NOMO-1 (cell line): ENCODE measurements at regions not wholly inside any gene's neighbourhood (a gene's known extent, or its start where the extent isn't known, plus 50 kb on each side); places are given as distances from the start of the nearest gene placed in this dataset.

Source experiments
- DNase-seq, 2 experiments: peaks; one replicate each; lab custom pipeline; 2025; ENCODE audit not compliant: unreplicated experiment in 2 of 2; lab: John Stamatoyannopoulos, UW

DNA sequence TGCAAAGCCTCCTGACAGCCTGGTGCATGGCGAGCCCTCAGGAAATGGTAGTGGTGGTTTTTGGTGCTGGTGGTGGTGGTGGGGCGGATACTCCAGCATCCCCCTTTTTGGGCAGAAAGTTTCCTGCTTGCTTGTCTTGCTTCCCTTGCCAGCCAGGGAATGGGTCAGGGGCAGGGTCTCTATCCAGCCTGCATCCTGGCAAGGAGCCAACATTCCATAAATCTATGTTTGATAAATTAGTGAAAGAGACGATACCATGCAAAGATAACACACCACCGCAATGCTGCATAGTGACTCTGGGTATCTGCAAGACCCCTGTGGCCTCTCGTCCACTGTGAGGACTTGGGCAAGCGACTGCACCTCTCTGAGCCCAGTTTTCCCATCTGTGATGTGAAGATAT lies 246.2 kb downstream of the LRFN2 start:
- no peak for DNase-seq

DNA sequence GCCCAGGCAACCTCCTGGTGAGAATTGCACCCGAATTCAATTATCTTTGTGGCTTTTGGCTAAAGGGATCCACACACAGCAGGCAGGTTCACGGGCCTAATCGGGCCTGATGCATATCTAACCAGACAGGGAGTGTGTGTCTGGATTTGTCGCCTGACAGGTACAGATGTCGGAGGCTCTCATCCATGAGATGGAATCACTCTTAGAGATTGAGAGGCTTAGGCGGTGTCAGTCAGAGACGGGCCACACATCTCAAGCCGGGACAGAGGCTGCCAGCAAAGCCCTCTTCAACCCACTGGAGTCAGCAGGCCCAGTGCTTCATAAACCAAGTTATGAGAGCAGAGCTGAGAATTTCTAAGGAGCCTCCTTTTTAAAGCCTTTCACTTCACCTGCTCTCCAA lies 247.0 kb downstream of the LRFN2 start:
- no peak for DNase-seq

DNA sequence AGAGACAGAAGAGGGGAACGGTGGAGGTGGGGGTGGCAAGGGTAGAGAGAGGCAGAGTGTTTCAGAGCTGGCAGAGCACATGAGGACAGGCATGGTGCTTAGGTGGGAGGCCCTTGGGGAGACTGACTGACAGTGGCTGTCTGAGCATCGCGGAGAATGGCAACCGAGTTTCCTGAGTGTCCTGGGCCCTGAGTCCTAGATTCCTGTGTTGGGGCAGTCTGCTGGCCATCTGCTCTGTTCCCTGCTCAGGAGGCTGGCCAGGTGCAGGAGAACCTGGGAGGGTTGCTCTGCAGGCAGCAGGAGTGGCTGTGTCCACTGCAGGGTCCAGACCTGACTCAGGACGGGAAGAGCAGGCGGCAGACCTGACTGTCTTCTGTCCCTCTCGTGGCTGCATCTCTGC lies 248.9 kb downstream of the LRFN2 start:
- no peak for DNase-seq

DNA sequence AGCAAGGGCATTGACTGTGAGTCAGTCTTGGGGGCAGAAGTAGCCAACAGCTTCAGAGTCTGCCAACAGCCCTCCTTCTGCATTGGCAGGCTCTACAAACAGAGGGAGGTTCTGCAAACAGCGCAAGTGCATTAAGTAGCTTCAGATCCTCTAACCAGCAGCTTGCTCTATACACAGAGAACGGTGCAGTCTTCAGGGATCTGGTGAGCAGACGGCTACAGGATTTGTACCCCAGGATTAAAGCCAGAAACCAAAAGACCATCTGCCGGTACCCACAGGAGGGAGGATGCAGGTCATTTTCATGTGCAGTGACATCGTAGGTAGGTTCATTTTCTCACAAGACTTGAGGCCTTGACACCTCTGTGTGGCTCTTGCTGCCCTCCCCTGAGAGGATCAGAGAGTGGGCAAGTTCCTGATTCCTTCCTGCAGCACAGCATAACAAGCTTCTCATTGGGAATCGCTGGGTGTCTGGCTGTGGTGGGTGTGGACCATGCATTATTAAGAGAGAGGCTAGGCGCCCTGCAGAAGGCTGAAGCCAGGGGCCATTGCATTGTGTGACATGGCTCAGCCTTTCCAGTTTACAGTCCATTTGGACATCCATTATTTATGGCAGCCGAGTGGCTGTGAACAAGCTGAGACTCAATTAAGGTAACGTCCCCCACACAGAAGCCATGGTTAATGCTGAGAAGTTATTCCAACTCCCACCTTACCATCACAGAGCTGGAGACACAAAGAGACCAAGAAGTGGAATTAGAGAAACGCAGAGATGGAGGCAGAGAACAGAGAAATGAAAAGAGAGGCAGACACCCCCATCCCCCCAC lies 250.0 kb downstream of the LRFN2 start:
- no peak for DNase-seq

DNA sequence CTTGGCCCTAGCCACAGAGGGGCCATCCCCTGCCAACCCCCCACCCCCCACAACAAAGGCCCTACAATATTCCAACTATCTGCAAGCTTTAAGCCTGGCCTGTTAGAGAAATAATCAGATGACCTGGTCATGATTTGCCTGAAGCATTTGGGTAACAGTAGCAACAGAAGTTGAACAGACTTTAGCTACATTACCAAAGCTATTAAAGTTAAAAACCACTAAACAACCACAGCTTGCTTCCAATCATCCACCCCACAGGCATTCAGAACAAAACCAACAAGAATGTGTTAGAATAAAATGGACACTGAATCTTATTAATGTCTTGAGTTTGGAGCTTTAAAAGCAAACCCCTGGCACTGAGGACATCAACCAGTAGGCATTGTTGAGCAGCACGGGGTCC lies 250.9 kb downstream of the LRFN2 start:
- DNase-seq: no peak

DNA sequence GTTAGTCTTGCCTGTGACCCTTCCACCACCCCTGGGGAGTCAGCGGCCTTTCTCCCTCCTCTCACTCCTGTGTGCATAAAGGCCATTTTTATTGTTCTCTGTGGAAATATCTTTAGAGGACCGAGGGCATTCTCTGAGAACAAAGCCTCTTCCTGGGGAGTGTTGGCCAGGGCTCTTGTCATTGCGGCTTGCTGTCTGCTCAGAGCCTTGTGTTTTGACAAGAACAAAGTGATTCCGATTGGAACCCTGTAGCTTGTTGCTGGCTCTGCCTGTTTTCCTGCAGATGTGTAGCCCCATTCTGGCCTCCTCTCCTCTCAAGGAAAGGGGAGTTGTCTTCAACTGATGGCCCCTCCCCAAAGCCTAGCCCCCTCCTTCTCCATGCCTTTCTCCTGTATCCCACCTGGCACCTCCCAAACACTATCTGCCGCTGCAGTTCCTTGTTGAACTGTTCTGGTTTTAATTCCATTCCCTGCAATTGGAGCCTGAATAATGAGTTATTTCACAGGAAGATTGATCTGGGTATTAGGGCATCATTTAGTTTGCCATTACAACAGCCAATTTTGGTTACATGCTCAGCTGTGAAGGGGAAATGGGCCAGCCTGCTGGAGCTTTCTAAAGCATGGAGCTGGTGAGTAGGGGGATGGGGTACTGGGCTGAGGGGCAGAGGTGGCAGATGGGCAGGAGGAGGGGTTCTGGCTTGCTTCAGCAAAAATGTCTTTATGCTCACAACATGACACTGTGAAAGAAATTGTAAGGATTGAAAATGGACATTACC lies 252.5 kb downstream of the LRFN2 start:
- DNase-seq: no peak

DNA sequence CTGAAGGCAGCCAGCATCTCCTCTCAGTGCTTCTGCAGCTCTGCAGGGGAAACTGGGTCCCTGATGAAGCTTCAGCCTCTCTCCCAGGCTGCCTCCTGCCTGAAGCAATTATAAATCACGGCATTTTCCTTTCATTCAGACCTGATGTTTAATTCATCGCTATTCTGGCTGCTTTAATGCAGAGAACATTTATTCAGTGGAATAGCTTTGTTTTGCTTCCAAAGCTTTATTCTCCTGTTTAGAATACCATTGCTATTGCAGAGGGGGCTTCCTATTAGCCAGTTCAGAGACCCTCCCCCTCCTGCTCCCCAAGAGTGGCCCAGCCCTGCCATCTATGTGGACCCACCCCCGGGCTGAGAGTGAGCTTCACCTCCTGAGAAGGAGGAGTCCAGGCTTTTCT lies 255.6 kb downstream of the LRFN2 start:
- DNase-seq: no peak

DNA sequence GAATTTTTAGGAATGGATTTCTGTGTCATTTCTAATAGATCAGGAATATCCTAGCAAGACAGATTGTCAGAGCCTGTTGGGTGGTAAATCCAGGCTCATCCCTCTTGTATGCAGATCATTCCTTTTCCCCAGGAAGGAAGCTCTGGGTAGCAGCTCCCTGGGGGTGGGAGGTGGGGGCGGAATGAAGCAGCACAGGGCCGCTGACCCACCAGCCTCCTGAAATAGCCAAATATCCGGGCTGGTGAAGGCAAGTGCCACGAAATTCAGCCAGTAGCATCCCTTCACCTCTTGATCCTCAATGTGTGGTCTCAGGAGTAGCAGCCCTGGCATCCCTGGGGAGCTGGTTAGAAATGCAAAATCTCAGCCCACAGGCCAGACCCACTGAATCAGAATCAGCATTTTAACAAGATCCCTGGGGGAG lies 256.9 kb downstream of the LRFN2 start:
- DNase-seq: no peak

DNA sequence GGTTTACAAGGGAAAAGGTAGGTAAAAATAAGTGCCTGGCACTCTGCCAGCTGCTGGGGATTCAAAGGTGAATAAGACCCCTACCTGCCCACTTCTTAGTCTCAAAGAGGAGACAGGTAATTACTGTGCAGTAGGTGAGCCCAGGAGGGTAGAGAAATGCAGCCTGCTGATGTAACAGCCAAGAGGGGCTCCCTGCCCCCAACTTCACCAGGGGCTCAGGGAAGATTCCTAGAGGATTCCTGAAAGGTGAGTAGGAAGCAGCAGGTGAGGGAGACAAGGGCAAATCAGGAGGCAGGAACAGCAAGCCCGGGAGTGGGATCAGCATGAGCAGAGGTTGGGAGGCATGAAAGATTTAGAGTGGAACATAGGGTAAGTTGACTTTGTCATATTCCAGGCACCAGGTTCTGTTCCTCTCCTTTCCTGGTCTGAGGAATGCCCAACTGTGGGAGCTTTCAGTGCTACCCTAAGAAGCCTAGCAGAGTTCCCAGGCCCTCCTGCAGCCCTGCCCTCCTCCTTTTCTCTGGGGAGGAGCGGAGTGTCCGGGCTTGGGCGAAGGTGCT lies 258.1 kb downstream of the LRFN2 start:
- no peak for DNase-seq

DNA sequence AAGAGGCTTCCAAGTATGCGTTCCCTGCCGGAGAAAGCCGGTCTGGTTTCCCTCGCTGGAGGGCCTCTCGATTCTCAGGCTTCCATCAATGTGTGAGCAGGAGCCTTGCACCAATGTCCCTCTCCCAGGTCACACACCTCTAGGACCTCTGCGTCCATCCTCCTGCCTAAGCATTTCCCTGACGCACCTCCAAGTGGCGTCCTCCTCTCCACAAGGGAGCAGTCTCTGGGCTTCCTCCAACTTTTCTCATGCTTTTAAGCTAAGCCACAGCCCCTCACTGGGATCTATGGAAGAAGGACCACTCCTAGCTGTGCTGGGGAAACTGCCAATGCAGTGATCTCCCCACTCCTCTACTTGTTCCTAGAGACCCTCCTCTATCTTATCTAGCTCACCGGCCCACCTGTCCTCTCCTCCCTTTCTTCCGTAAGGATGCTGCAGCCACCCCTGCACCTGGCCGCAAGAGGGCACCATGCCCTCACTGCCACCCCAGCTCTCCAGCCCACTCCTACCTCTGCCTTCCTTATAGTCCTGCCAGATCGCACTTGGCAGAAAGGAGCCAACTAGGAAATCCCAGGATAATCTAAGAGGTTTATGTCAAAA lies 258.7 kb downstream of the LRFN2 start:
- DNase-seq: no peak

DNA sequence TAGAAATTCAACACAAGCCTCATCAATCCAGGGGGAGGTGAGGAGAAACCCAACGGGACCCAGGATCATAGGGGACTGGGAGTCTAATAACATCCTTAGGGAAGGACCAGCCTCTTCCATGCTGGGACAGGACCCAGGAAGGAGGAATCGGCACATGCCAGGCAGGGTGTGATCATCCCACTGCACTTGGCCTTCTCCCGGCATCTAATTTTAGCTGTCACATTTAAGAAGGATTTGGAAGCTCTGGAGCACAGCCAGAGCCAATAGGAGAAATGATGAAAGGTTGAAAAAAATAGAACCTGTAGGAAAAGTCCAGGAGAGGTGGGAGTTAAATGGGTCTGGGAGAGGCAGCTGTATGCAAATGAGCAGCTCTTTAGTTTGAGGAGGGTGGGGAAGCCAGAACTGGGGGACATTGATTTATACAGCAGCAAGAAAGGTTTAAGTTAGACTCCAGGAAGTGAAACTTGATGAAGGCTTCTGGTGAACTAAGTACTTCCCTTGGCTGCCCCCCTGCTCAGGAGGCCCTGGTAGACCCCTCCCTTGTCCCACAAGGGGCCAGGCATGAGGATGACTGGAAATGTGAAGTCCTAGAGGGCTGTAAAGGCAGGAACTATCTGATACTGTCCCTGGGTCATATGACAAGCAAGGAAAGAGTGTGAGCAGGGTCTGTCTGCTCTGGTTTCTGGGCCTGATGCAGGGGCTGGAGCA lies 260.3 kb downstream of the LRFN2 start:
- DNase-seq: peak; percentile 38 to 43

DNA sequence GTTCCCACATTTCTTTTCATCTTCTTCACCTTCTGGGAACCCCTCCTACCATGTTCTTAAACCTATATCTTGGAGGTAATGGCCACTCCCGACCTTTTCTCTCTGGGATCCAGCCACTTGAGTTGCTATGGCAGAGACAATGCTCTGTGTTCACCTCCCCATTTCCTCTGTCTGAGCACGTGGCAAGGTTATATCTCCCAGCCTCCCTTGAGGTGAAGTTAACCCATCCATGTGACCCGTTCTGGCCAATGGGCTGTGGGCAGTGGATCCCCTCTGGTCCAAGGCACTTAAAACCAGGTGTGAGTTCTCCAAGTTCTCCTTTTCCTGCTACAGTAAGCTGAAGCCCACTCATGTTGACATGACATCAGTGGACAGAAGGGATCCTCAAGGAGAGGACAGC lies 261.4 kb downstream of the LRFN2 start:
- no peak for DNase-seq

DNA sequence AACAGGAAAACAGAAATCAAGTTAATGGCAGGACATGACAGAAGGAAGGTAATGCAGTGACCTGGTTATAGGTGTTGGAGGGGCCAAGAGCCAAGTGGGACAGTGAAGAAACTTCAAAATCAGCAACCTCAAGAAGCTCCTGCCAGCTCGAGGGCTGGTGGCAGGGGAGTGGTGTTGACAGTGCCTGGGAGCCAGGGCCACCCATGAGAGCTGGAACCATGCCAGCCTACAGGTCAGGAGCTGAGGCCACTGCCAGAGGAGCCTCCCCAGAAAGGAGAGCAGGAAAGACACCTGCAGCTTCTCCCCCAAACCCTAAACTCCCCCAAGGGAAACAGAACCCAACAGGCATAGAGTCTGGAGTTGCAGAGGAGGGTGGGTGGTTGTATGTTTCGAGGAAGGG lies 262.1 kb downstream of the LRFN2 start:
- no peak for DNase-seq

DNA sequence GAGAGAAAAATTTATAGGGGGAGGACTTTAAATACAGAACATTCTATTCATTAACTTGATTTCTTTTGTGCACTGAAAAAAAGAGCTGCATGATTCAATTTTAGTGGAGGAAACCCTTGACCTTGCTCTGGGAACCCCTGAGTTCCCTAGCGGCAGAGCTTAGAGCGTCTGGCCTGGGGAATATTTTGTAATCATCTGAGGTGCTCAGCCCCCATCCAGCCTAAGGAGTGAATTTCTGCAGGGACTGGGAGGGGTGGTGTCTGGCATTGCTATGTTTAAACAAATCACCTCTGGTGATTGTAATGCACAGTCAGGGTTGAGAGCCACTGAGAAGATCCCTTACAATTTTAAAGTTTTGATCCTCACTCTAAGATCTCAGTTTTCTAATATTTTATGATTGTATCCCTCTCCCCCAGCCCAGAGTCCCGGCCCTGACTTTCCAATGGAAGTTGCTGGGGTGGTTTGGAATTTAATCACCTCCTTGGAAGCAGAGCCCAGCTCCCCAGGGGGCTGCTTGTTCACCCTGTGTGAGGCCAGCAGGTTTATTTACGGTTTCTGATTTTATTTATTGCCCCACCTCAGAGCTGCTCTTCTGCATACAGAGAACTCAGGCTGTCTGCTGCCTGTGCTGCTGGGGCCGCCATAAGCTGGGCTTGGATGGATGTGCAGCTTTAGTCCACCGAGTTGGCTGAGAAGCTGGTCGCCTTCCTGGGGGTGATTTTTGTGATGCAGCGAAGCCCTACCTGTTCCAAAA lies 263.1 kb downstream of the LRFN2 start:
- no peak for DNase-seq

DNA sequence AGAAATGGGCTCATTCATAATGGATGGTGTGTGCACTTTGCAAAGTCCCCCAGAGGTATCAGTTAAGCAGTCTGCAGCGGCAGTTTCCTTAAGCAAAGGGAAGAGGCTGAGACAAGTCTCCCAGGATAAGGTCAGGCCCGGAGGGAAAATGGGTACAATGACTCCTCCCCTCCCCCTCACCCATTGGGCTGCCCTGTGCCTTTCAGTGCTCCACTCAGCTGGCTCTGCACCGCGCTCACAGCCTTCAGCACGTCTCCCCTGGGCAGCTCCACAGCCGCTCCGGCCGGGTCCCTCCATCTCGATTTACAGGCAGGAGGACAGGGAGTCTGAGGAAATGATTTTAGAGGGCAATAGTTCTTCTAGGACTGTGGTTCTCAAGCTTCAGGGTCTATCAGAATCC lies 264.8 kb downstream of the LRFN2 start:
- DNase-seq: no peak

DNA sequence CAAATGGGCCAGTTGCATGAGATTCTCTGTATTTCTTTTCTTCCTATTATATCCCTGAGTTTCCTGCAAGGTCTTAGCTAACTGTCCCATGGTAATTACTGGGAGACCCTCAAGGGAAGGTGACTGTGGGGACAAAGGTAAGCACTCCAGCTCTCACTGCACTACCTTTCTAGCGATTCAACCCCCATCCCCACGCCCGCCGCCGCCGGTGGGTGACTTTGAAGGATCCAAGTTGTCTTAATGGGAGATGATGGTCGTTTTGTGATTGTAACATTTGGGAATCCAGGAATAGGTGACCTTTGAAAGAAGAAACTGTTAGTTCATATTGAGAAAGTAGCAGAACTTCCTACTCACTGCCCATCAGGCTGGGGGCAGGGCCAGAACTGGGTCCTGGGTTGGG lies 265.5 kb downstream of the LRFN2 start:
- DNase-seq: no peak

DNA sequence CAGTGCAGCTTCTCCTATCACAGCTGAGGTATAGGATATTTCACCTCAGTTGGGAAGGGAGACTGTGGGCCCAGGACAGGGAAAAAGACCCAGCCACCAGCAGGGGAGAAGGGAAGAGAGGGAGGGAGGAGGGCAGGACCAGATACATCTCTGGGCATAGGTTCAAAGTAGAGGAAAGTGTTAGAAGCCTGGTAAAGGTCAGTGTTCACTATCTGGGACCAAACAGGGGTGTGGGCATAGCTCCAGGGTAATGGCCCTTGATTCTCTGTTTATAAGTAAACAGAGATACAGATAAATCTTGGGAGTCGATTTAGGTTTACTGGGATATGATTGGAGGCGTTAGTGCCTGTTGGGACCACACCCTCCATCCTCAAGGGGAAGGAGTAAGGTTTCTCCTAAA lies 266.2 kb downstream of the LRFN2 start:
- DNase-seq: no peak

DNA sequence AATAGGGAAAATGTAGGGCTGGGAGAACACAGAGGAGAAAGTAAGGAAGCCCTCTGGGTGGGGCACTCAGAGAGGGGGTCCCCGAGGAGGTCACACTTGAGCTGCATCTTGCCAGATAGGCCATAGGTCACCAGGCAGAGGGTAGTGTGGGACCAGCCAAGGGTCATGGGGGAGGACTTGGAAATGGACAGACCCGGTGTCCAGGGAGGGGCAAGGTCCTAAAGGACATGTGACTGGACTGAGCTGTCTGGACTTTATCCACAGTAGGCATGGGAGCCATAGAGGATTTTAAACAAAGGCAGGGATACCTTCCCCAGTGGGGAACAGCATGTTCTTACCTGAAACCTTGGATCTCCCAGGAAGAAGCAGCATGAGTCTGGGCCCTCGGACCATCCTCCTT lies 266.7 kb downstream of the LRFN2 start:
- no peak for DNase-seq

DNA sequence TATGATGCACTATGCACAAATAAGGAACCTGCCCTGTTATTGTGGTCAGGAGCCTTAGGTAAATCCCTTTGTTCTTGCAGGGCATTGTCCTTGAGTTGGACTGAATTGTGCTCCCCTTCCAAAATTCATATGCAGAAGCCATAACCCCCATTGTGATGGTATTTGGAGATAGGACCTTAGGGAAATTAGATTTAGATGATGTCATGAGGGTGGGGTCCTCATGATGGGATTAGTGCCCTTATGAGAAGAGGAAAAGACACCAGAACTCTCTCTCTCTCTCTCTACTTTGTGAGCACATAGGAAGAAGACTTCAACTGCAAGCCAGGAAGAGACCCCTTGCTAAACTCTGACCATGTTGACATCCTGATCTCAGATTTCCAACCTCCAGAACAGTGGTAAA lies 268.0 kb downstream of the LRFN2 start:
- DNase-seq: no peak

DNA sequence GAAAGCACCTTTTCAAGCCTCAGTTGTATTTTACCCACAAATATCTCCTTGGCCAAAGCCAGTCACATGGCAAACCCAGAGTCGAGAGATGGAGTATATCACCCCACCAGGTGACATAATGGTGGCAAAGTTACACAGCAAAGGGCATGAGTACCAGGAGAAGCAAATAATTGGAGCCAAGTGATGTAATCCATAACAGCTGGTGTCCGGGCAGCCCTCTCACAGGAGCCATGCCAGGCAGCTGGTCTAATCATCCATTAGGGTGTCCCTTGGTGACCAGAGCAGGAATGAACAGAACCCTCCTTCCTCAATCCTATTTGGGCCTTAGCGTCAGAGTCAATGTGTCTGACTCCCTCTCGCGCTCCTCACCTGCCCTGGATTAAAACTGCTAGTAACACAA lies 272.1 kb downstream of the LRFN2 start:
- DNase-seq: no peak
